Prostate gland (tissue), 2 donors: ENCODE measurements at regions not wholly inside any gene's neighbourhood (a gene's known extent, or its start where the extent isn't known, plus 50 kb on each side); places are given as distances from the start of the nearest gene placed in this dataset.

Source experiments
- POLR2AphosphoS5 ChIP-seq: sonication (generic); formaldehyde crosslinking; IDR thresholded peaks from one replicate; pipeline ENCODE4 v1.6.1; 2017; ENCODE audit warnings: antibody characterized with exemption
- TF ChIP-seq, protein P1 (sequence below), 4 experiments: fragments of 200-600 bp in 2 of 4; fragments of 450-650 bp in 2 of 4; sonication (generic) in 2 of 4; IDR thresholded peaks; 1 replicate in 3 of 4; 2 replicates in 1 of 4; pipeline ENCODE4 v1.5.1; 2016 to 2019; ENCODE audit warnings: antibody characterized with exemption in 4 of 4, mild to moderate bottlenecking in 2 of 4, moderate library complexity in 2 of 4

DNA sequence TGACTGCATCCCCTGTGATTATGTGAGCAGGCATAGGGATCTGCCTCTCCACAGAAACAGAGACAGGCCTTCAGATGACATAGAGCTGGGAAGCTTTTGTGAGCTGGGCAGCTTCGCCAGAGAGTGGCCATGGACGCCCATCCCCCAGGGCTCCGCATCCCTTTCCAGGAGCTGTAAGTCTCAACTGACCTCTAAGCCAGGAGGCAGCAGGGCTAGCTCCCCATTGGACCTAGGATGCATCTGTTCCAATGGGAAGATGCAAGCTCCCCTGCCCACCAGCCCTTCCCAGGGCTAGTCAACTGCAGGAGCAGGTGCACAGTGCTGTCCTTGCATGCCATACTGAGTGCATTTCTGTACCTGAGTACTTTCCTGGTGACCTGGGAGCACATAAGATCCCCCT, 663.6 kb downstream of the RNF144B start:
- TF ChIP-seq, protein P1, sequence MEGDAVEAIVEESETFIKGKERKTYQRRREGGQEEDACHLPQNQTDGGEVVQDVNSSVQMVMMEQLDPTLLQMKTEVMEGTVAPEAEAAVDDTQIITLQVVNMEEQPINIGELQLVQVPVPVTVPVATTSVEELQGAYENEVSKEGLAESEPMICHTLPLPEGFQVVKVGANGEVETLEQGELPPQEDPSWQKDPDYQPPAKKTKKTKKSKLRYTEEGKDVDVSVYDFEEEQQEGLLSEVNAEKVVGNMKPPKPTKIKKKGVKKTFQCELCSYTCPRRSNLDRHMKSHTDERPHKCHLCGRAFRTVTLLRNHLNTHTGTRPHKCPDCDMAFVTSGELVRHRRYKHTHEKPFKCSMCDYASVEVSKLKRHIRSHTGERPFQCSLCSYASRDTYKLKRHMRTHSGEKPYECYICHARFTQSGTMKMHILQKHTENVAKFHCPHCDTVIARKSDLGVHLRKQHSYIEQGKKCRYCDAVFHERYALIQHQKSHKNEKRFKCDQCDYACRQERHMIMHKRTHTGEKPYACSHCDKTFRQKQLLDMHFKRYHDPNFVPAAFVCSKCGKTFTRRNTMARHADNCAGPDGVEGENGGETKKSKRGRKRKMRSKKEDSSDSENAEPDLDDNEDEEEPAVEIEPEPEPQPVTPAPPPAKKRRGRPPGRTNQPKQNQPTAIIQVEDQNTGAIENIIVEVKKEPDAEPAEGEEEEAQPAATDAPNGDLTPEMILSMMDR (IDR thresholded peaks at IDR 0.05), result no peak
- no peak for TF ChIP-seq POLR2AphosphoS5
